H9 (cell line): ENCODE measurements at regions not wholly inside any gene's neighbourhood (a gene's known extent, or its start where the extent isn't known, plus 50 kb on each side); places are given as distances from the start of the nearest gene placed in this dataset.

ENCODE experiments used
- DNase-seq: peaks from one replicate; pipeline ENCODE4 v3.0.0-alpha.2; 2017
- H2AFZ ChIP-seq: one replicate; pipeline ENCODE4 v1.6.1; 2013; ENCODE audit warnings: mild to moderate bottlenecking, low read length, control low read depth, moderate library complexity
- H2AK5ac ChIP-seq: 2 replicates; pipeline ENCODE4 v1.6.1; 2013; ENCODE audit warnings: low read length, control low read depth, mixed read lengths; ENCODE audit not compliant: insufficient read length
- H2BK120ac ChIP-seq: one replicate; pipeline ENCODE4 v1.6.1; 2013; ENCODE audit warnings: low read depth, mild to moderate bottlenecking, low read length, control low read depth, inconsistent platforms; ENCODE audit not compliant: poor library complexity, severe bottlenecking
- H2BK12ac ChIP-seq: 2 replicates; pipeline ENCODE4 v1.6.1; 2013; ENCODE audit warnings: low read length, control low read depth, mixed read lengths, low read depth; ENCODE audit not compliant: insufficient read length
- H2BK15ac ChIP-seq: 2 replicates; pipeline ENCODE4 v1.6.1; 2013; ENCODE audit warnings: low read depth, low read length, control low read depth
- H2BK20ac ChIP-seq: one replicate; pipeline ENCODE4 v1.6.1; 2013; ENCODE audit warnings: low read depth, mild to moderate bottlenecking, low read length, control low read depth, inconsistent platforms; ENCODE audit not compliant: poor library complexity, severe bottlenecking
- H2BK5ac ChIP-seq: 2 replicates; pipeline ENCODE4 v1.6.1; 2013; ENCODE audit warnings: low read length, control low read depth, mixed read lengths; ENCODE audit not compliant: insufficient read length
- H3K14ac ChIP-seq: 2 replicates; pipeline ENCODE4 v1.6.1; 2013; ENCODE audit warnings: low read length, control low read depth; ENCODE audit not compliant: insufficient read depth
- H3K18ac ChIP-seq: 2 replicates; pipeline ENCODE4 v1.6.1; 2013; ENCODE audit warnings: low read depth, mild to moderate bottlenecking, mixed read lengths, low read length, control low read depth; ENCODE audit not compliant: insufficient read length
- H3K23ac ChIP-seq: 2 replicates; pipeline ENCODE4 v1.6.1; 2013; ENCODE audit warnings: low read length, control low read depth, mixed read lengths, low read depth; ENCODE audit not compliant: insufficient read length
- H3K23me2 ChIP-seq: 2 replicates; pipeline ENCODE4 v1.6.1; 2013; ENCODE audit warnings: low read depth, mild to moderate bottlenecking, mixed read lengths, low read length, control low read depth; ENCODE audit not compliant: insufficient read length, poor library complexity, severe bottlenecking
- H3K27ac ChIP-seq: 2 replicates; pipeline ENCODE4 v1.5.1; 2013; ENCODE audit warnings: low read length, control low read depth, mixed read lengths, low read depth; ENCODE audit not compliant: insufficient read length
- H3K27me3 ChIP-seq: 2 replicates; pipeline ENCODE4 v1.6.1; 2013; ENCODE audit warnings: low read length, control low read depth, inconsistent platforms; ENCODE audit not compliant: insufficient read depth
- H3K4ac ChIP-seq: 2 replicates; pipeline ENCODE4 v1.6.1; 2013; ENCODE audit warnings: low read depth, mild to moderate bottlenecking, control low read depth, inconsistent platforms, low read length, moderate library complexity
- H3K4me1 ChIP-seq: 2 replicates; pipeline ENCODE4 v1.6.1; 2013; ENCODE audit warnings: low read length, control low read depth, inconsistent platforms; ENCODE audit not compliant: insufficient read depth
- H3K4me2 ChIP-seq: 2 replicates; pipeline ENCODE4 v1.6.1; 2013; ENCODE audit warnings: low read length, control low read depth, mixed read lengths; ENCODE audit not compliant: insufficient read length, insufficient read depth
- H3K56ac ChIP-seq: 2 replicates; pipeline ENCODE4 v1.6.1; 2013; ENCODE audit warnings: low read depth, mild to moderate bottlenecking, mixed read lengths, low read length, control low read depth; ENCODE audit not compliant: insufficient read length
- H3K79me1 ChIP-seq: 2 replicates; pipeline ENCODE4 v1.6.1; 2013; ENCODE audit warnings: low read depth, mild to moderate bottlenecking, moderate library complexity, low read length, control low read depth, inconsistent platforms; ENCODE audit not compliant: insufficient read depth, poor library complexity, severe bottlenecking
- H3K79me2 ChIP-seq: 2 replicates; pipeline ENCODE4 v1.6.1; 2013; ENCODE audit warnings: low read length, control low read depth, inconsistent platforms; ENCODE audit not compliant: insufficient read depth
- H3K9ac ChIP-seq: 2 replicates; pipeline ENCODE4 v1.6.1; 2013; ENCODE audit warnings: low read length, control low read depth, mixed read lengths; ENCODE audit not compliant: insufficient read length; ENCODE audit errors: extremely low read depth
- H3K9me3 ChIP-seq: one replicate; pipeline ENCODE4 v1.6.1; 2013; ENCODE audit warnings: low read depth, low read length, inconsistent platforms; ENCODE audit not compliant: control insufficient read depth
- H3T11ph ChIP-seq: one replicate; pipeline ENCODE4 v1.6.1; 2013; ENCODE audit warnings: mild to moderate bottlenecking, low read length, control low read depth, inconsistent platforms
- H4K20me1 ChIP-seq: one replicate; pipeline ENCODE4 v1.6.1; 2013; ENCODE audit not compliant: control insufficient read depth, insufficient read length, insufficient read depth
- H4K5ac ChIP-seq: 2 replicates; pipeline ENCODE4 v1.6.1; 2013; ENCODE audit warnings: low read depth, mild to moderate bottlenecking, mixed read lengths, low read length, control low read depth; ENCODE audit not compliant: insufficient read length
- H4K8ac ChIP-seq: replicated peaks from 2 replicates; pipeline ENCODE4 v1.6.1; 2013; ENCODE audit warnings: low read length, control low read depth, mixed read lengths, low read depth; ENCODE audit not compliant: insufficient read length
- H4K91ac ChIP-seq: 2 replicates; pipeline ENCODE4 v1.6.1; 2013; ENCODE audit warnings: low read depth, mild to moderate bottlenecking, moderate library complexity, mixed read lengths, low read length, control low read depth; ENCODE audit not compliant: insufficient read length
- H3K27ac Mint-ChIP-seq, 3 experiments: 2 replicates in 2 of 3; 3 replicates in 1 of 3; pipeline ENCODE4 v1.8.0; 2020 to 2021; ENCODE audit warnings: mixed read lengths in 3 of 3, mild to moderate bottlenecking in 1 of 3, moderate library complexity in 1 of 3
- H3K27me3 Mint-ChIP-seq: 2 replicates; pipeline ENCODE4 v1.8.0; 2021; ENCODE audit warnings: low read depth, mild to moderate bottlenecking, moderate library complexity, mixed read lengths
- H3K36me3 Mint-ChIP-seq, 3 experiments: 2 replicates in 2 of 3; 3 replicates in 1 of 3; pipeline ENCODE4 v1.8.0; 2020 to 2021; ENCODE audit warnings: low read depth in 3 of 3, mixed read lengths in 3 of 3; ENCODE audit not compliant: insufficient read depth in 1 of 3
- H3K4me1 Mint-ChIP-seq, 2 experiments: 2 replicates each; pipeline ENCODE4 v1.8.0; 2020; ENCODE audit warnings: mixed read lengths in 2 of 2
- H3K4me3 Mint-ChIP-seq, 2 experiments: 2 replicates in 1 of 2; 3 replicates in 1 of 2; pipeline ENCODE4 v1.8.0; 2020 to 2021; ENCODE audit warnings: mild to moderate bottlenecking in 2 of 2, mixed read lengths in 2 of 2, moderate library complexity in 1 of 2
- H3K9me3 Mint-ChIP-seq, 2 experiments: 2 replicates in 1 of 2; 3 replicates in 1 of 2; pipeline ENCODE4 v1.8.0; 2020; ENCODE audit warnings: mild to moderate bottlenecking in 2 of 2, mixed read lengths in 2 of 2, moderate library complexity in 1 of 2
- WGBS: extraction: QIAGEN DNeasy Blood & Tissue Kit; methylation state at CpG from one replicate; pipeline ENCODE4 v1.1.7; 2013; ENCODE audit warnings: missing lambda C conversion rate, low lambda C conversion rate, mixed read lengths; ENCODE audit not compliant: insufficient read length; ENCODE audit errors: extremely low coverage; 5-methylcytosine and 5-hydroxymethylcytosine counted together
- TF ChIP-seq, protein P1 (sequence below): fragments of 200-600 bp; sonication (generic); conservative IDR thresholded peaks from 3 replicates; pipeline ENCODE4 v1.8.0; 2021; ENCODE audit warnings: antibody characterized with exemption, mild to moderate bottlenecking

DNA sequence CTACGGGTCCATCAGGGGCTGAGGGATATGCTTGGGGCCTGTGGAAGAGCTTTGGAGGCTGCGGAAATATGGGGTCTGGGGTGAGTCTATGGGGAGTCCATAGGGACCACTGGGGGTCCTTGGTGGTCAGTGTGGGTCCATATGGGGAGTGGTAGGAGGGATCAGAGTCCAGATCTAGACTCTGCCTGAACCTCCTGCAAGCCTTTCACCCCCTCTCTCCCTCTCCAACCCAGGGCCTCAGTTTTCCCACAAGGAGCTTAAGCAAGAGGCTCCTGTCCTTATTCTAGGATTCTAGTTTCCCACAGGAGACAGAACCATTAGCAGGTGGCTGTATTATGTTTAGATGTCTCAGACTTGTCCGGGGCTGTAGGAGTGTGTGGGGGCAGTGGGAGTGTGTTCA is 161.9 kb upstream of the TSHZ3 start:
- no peak overlapping the region for H3K4me2 ChIP-seq
- no peaks in the 10 kb centered on the region for H3K9me3 ChIP-seq
- no peak overlapping the region for H3K4ac ChIP-seq
- no peak overlapping the region for H2BK5ac ChIP-seq
- H2BK15ac ChIP-seq: no peak overlapping the region
- H3K56ac ChIP-seq: no peak overlapping the region
- H3K27me3 ChIP-seq: no peaks in the 10 kb centered on the region
- H4K8ac ChIP-seq: no peak overlapping the region
- no peaks in the 10 kb centered on the region; the same call in 1 of the 2 replicates for H3K27me3 Mint-ChIP-seq
- H2BK120ac ChIP-seq: no peak overlapping the region
- H2BK12ac ChIP-seq: no peak overlapping the region
- H3K23ac ChIP-seq: no peak overlapping the region
- H3K27ac ChIP-seq: no peak overlapping the region
- no peak overlapping the region for H3T11ph ChIP-seq
- H3K23me2 ChIP-seq: no peaks in the 10 kb centered on the region
- H2BK20ac ChIP-seq: no peak overlapping the region
- no CpG with 5 or more reads among the region's 3 CpGs for WGBS
- no peaks in the 10 kb centered on the region for H3K79me2 ChIP-seq
- H3K4me3 Mint-ChIP-seq: no peak overlapping the region
- no peaks in the 10 kb centered on the region for H4K20me1 ChIP-seq
- no peaks in the 10 kb centered on the region for H3K79me1 ChIP-seq
- H3K4me1 Mint-ChIP-seq: peaks cover 8 to 12% of the 10 kb centered on the region in 2 experiments
- H2AFZ ChIP-seq: no peak overlapping the region
- TF ChIP-seq, protein P1, sequence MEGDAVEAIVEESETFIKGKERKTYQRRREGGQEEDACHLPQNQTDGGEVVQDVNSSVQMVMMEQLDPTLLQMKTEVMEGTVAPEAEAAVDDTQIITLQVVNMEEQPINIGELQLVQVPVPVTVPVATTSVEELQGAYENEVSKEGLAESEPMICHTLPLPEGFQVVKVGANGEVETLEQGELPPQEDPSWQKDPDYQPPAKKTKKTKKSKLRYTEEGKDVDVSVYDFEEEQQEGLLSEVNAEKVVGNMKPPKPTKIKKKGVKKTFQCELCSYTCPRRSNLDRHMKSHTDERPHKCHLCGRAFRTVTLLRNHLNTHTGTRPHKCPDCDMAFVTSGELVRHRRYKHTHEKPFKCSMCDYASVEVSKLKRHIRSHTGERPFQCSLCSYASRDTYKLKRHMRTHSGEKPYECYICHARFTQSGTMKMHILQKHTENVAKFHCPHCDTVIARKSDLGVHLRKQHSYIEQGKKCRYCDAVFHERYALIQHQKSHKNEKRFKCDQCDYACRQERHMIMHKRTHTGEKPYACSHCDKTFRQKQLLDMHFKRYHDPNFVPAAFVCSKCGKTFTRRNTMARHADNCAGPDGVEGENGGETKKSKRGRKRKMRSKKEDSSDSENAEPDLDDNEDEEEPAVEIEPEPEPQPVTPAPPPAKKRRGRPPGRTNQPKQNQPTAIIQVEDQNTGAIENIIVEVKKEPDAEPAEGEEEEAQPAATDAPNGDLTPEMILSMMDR: no peak
- H2AK5ac ChIP-seq: no peak overlapping the region
- no peak overlapping the region for H4K5ac ChIP-seq
- peaks cover 2% of the 10 kb centered on the region; the same call in 1 of the 2 replicates for H3K4me1 ChIP-seq
- no peak overlapping the region for H4K91ac ChIP-seq
- no peak overlapping the region for H3K18ac ChIP-seq
- H3K27ac Mint-ChIP-seq: peak overlapping the region in 2 of 3 experiments; percentile 57 to 85; a peak in 1 of 7 replicates
- no peaks in the 10 kb centered on the region; a peak in 1 of 7 replicates for H3K36me3 Mint-ChIP-seq
- 0 out of 5 replicates have a peak, but pooled peaks cover 0 to 3% of the 10 kb centered on the region in 2 experiments for H3K9me3 Mint-ChIP-seq
- H3K9ac ChIP-seq: no peak overlapping the region
- no peak for DNase-seq
- no peak overlapping the region for H3K14ac ChIP-seq
